ENCODE measurements at regions not wholly inside any gene's neighbourhood (a gene's known extent, or its start where the extent isn't known, plus 50 kb on each side); places are given as distances from the start of the nearest gene placed in this dataset.

DNA sequence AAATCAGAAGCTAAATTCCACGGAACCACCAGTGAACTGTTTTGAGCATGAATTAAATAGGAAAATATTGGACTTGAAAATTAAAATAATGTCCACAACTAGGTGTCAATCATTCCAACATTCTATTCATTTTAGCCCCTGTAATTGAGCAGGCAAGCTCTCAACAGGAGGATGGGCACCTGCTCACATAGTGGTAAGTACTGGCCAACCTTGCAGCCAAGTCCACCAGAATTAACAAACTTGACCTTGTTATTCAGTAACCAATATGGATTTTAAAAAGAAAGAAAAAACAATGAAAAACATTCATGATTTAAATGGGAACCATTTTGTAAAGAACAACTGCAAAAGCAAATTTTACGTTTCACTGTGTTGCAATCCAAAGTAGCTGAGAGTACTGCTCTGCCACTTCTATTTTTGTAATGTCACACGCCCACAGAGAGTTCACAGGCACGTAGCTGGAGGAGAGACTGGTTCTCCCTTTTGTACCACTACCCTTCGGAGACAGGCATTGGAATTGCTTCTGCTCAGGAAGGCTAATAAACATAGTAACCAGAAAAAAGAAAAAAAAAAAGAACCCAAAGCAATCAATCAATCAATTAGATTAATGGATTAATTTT is 75.2 kb upstream of the F13A1 start:
- TF ChIP-seq, protein P1, sequence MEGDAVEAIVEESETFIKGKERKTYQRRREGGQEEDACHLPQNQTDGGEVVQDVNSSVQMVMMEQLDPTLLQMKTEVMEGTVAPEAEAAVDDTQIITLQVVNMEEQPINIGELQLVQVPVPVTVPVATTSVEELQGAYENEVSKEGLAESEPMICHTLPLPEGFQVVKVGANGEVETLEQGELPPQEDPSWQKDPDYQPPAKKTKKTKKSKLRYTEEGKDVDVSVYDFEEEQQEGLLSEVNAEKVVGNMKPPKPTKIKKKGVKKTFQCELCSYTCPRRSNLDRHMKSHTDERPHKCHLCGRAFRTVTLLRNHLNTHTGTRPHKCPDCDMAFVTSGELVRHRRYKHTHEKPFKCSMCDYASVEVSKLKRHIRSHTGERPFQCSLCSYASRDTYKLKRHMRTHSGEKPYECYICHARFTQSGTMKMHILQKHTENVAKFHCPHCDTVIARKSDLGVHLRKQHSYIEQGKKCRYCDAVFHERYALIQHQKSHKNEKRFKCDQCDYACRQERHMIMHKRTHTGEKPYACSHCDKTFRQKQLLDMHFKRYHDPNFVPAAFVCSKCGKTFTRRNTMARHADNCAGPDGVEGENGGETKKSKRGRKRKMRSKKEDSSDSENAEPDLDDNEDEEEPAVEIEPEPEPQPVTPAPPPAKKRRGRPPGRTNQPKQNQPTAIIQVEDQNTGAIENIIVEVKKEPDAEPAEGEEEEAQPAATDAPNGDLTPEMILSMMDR (IDR thresholded peaks at IDR 0.05) = no peak
- no peak for TF ChIP-seq EZH2 (IDR thresholded peaks at IDR 0.05; ENCODE audit: borderline replicate concordance, insufficient read depth, low read depth, low read length, poor library complexity, severe bottlenecking)
